Natural killer cell treated with Interleukin-12 subunit alpha and Interleukin-12 subunit beta and Interleukin-15 and Interleukin-18, amount 100 ng/mL, for 72 hours (primary cell): ENCODE measurements at regions not wholly inside any gene's neighbourhood (a gene's known extent, or its start where the extent isn't known, plus 50 kb on each side); places are given as distances from the start of the nearest gene placed in this dataset.

Experiments
- ATAC-seq, 2 donors: fragments of 150-1000 bp; cut with Tn5 transposase in 1 of 2; sonication (Bioruptor Pico), chemical (Tn5 transposase) in 1 of 2; 2 replicates each; pipeline ENCODE4 v1.10.0; 2021
- DNase-seq: peaks from one replicate; pipeline ENCODE4 v3.0.0; 2022; ENCODE audit warnings: low spot score
- H3K27ac Mint-ChIP-seq, 2 donors: 1 replicate in 1 of 2; 2 replicates in 1 of 2; pipeline ENCODE4 v1.8.0; 2022; ENCODE audit warnings: mixed read lengths in 2 of 2, mild to moderate bottlenecking in 1 of 2, moderate library complexity in 1 of 2
- H3K27me3 Mint-ChIP-seq, 2 donors: 1 replicate in 1 of 2; 2 replicates in 1 of 2; pipeline ENCODE4 v1.8.0; 2022; ENCODE audit warnings: mixed read lengths in 2 of 2
- H3K36me3 Mint-ChIP-seq: one replicate; pipeline ENCODE4 v1.8.0; 2022; ENCODE audit warnings: mixed read lengths
- H3K4me1 Mint-ChIP-seq, 2 donors: 1 replicate in 1 of 2; 2 replicates in 1 of 2; pipeline ENCODE4 v1.8.0; 2022; ENCODE audit warnings: low read depth in 2 of 2, mixed read lengths in 2 of 2, mild to moderate bottlenecking in 1 of 2
- H3K4me3 Mint-ChIP-seq: one replicate; pipeline ENCODE4 v1.8.0; 2022; ENCODE audit warnings: mixed read lengths
- H3K9me3 Mint-ChIP-seq: 2 replicates; pipeline ENCODE4 v1.8.0; 2022; ENCODE audit warnings: mixed read lengths

- H3K27me3 Mint-ChIP-seq, result no peaks in the 10 kb centered on the region
- no peaks in the 10 kb centered on the region for H3K4me1 Mint-ChIP-seq
- ATAC-seq (no peak), DNase-seq (no peak)
- no peak overlapping the region for H3K27ac Mint-ChIP-seq
- no peak overlapping the region for H3K4me3 Mint-ChIP-seq
- H3K9me3 Mint-ChIP-seq, result peaks cover 11% of the 10 kb centered on the region
- H3K36me3 Mint-ChIP-seq, result peaks cover 4% of the 10 kb centered on the region
Measured at GRCh38 chr20:11780765-11781369, 136.8 kb upstream of the BTBD3 start.

- Mint-ChIP-seq H3K36me3 (peaks cover 4% of the 10 kb centered on the region), H3K4me1 (no peaks in the 10 kb centered on the region), H3K27ac (no peak overlapping the region), H3K27me3 (no peaks in the 10 kb centered on the region), H3K4me3 (no peak overlapping the region), H3K9me3 (peaks cover 9% of the 10 kb centered on the region)
- DNase-seq (no peak), ATAC-seq (no peak)
Measured at GRCh38 chr20:11783102-11783850, 134.4 kb upstream of the BTBD3 start.

GRCh38 chr20:11785885-11786507, 131.7 kb upstream of the BTBD3 start:
- ATAC-seq, result no peak
- Mint-ChIP-seq H3K27ac (no peak overlapping the region), H3K36me3 (peaks cover 4% of the 10 kb centered on the region)

GRCh38 chr20:11790046-11790445, 127.6 kb upstream of the BTBD3 start:
- no peak for ATAC-seq
- no peak for DNase-seq
- Mint-ChIP-seq H3K4me1 (no peaks in the 10 kb centered on the region), H3K27me3 (peaks cover 0 to 3% of the 10 kb centered on the region in 2 donors), H3K9me3 (peaks cover 7% of the 10 kb centered on the region), H3K4me3 (no peak overlapping the region), H3K27ac (no peak overlapping the region), H3K36me3 (no peaks in the 10 kb centered on the region)

More at GRCh38 chr20:11785885-11786507, 131.7 kb upstream of the BTBD3 start:
- Mint-ChIP-seq H3K4me1 (no peaks in the 10 kb centered on the region), H3K4me3 (no peak overlapping the region), H3K9me3 (peaks cover 10% of the 10 kb centered on the region), H3K27me3 (peaks cover 0 to 3% of the 10 kb centered on the region in 2 donors)
- DNase-seq, result no peak

- no peak overlapping the region for H3K27ac Mint-ChIP-seq
- H3K27me3 Mint-ChIP-seq, result peaks cover 0 to 3% of the 10 kb centered on the region in 2 donors
- ATAC-seq (no peak), DNase-seq (no peak)
- H3K4me1 Mint-ChIP-seq, result no peaks in the 10 kb centered on the region
- H3K9me3 Mint-ChIP-seq, result peaks cover 9% of the 10 kb centered on the region
- no peak overlapping the region for H3K4me3 Mint-ChIP-seq
- H3K36me3 Mint-ChIP-seq, result no peaks in the 10 kb centered on the region
Measured at GRCh38 chr20:11791316-11791715, 126.4 kb upstream of the BTBD3 start.

- ATAC-seq (no peak), DNase-seq (no peak)
- Mint-ChIP-seq H3K36me3 (no peaks in the 10 kb centered on the region), H3K4me3 (no peak overlapping the region), H3K4me1 (no peaks in the 10 kb centered on the region), H3K27me3 (peaks cover 0 to 3% of the 10 kb centered on the region in 2 donors), H3K9me3 (peaks cover 9% of the 10 kb centered on the region), H3K27ac (no peak overlapping the region)
Measured at GRCh38 chr20:11791835-11792567, 125.7 kb upstream of the BTBD3 start.

- H3K4me1 Mint-ChIP-seq, result no peaks in the 10 kb centered on the region
- no peaks in the 10 kb centered on the region for H3K36me3 Mint-ChIP-seq
- no peak for DNase-seq
- H3K27ac Mint-ChIP-seq, result no peak overlapping the region
- H3K27me3 Mint-ChIP-seq, result peaks cover 0 to 3% of the 10 kb centered on the region in 2 donors
- no peak overlapping the region for H3K4me3 Mint-ChIP-seq
- peaks cover 9% of the 10 kb centered on the region for H3K9me3 Mint-ChIP-seq
- ATAC-seq, result no peak
Measured at GRCh38 chr20:11792568-11792953, 125.1 kb upstream of the BTBD3 start.

- ATAC-seq, result no peak
- H3K4me3 Mint-ChIP-seq, result no peak overlapping the region
- H3K9me3 Mint-ChIP-seq, result peaks cover 7% of the 10 kb centered on the region
- no peaks in the 10 kb centered on the region for H3K36me3 Mint-ChIP-seq
- no peaks in the 10 kb centered on the region for H3K4me1 Mint-ChIP-seq
- no peak overlapping the region for H3K27ac Mint-ChIP-seq
- H3K27me3 Mint-ChIP-seq, result no peaks in the 10 kb centered on the region
- DNase-seq, result no peak
Measured at GRCh38 chr20:11794525-11794924, 123.2 kb upstream of the BTBD3 start.

GRCh38 chr20:11795071-11795615, 122.5 kb upstream of the BTBD3 start:
- H3K27ac Mint-ChIP-seq, result no peak overlapping the region
- DNase-seq (no peak), ATAC-seq (no peak)
- H3K27me3 Mint-ChIP-seq, result no peaks in the 10 kb centered on the region
- no peaks in the 10 kb centered on the region for H3K4me1 Mint-ChIP-seq
- H3K9me3 Mint-ChIP-seq, result peaks cover 10% of the 10 kb centered on the region
- no peaks in the 10 kb centered on the region for H3K36me3 Mint-ChIP-seq
- H3K4me3 Mint-ChIP-seq, result no peak overlapping the region

- DNase-seq (no peak), ATAC-seq (no peak)
- H3K36me3 Mint-ChIP-seq, result no peaks in the 10 kb centered on the region
- H3K4me1 Mint-ChIP-seq, result no peaks in the 10 kb centered on the region
- H3K27ac Mint-ChIP-seq, result no peak overlapping the region
- peaks cover 10% of the 10 kb centered on the region for H3K9me3 Mint-ChIP-seq
- no peak overlapping the region for H3K4me3 Mint-ChIP-seq
- no peaks in the 10 kb centered on the region for H3K27me3 Mint-ChIP-seq
Measured at GRCh38 chr20:11796026-11796425, 121.7 kb upstream of the BTBD3 start.

GRCh38 chr20:11797156-11797555, 120.5 kb upstream of the BTBD3 start:
- ATAC-seq (no peak), DNase-seq (no peak)
- Mint-ChIP-seq H3K9me3 (peaks cover 10% of the 10 kb centered on the region), H3K4me3 (no peak overlapping the region), H3K27me3 (no peaks in the 10 kb centered on the region), H3K36me3 (no peaks in the 10 kb centered on the region), H3K27ac (no peak overlapping the region), H3K4me1 (no peaks in the 10 kb centered on the region)

- no peaks in the 10 kb centered on the region for H3K27me3 Mint-ChIP-seq
- DNase-seq (no peak), ATAC-seq (no peak)
- H3K36me3 Mint-ChIP-seq, result no peaks in the 10 kb centered on the region
- peaks cover 11% of the 10 kb centered on the region for H3K9me3 Mint-ChIP-seq
- no peaks in the 10 kb centered on the region for H3K4me1 Mint-ChIP-seq
- no peak overlapping the region for H3K4me3 Mint-ChIP-seq
- H3K27ac Mint-ChIP-seq, result no peak overlapping the region
Measured at GRCh38 chr20:11799281-11799684, 118.4 kb upstream of the BTBD3 start.

GRCh38 chr20:11807054-11808048, 110.3 kb upstream of the BTBD3 start:
- Mint-ChIP-seq H3K27me3 (no peaks in the 10 kb centered on the region), H3K27ac (no peak overlapping the region), H3K4me1 (no peaks in the 10 kb centered on the region), H3K36me3 (no peaks in the 10 kb centered on the region), H3K4me3 (no peak overlapping the region), H3K9me3 (peaks cover 8% of the 10 kb centered on the region)
- DNase-seq, result no peak
- ATAC-seq, result no peak
